Muscle layer of colon (tissue), 2 donors: ENCODE measurements at regions not wholly inside any gene's neighbourhood (a gene's known extent, or its start where the extent isn't known, plus 50 kb on each side); places are given as distances from the start of the nearest gene placed in this dataset.
"Not testable (repeated sequence)": the region's sequence is repeated elsewhere in the genome, so short reads cannot be mapped to it uniquely, and the experiment has no call there.

Source experiments
- H3K27ac ChIP-seq: one replicate; pipeline ENCODE4 v1.7.0; 2013; ENCODE audit warnings: low read depth, mild to moderate bottlenecking, low read length, moderate library complexity
- H3K27me3 ChIP-seq, 2 donors: one replicate each; pipeline ENCODE4 v1.7.0; 2013; ENCODE audit warnings: low read length in 2 of 2, mild to moderate bottlenecking in 2 of 2; ENCODE audit not compliant: insufficient read depth in 2 of 2, control insufficient read depth in 1 of 2
- H3K36me3 ChIP-seq: one replicate; pipeline ENCODE4 v1.7.0; 2013; ENCODE audit warnings: mild to moderate bottlenecking, low read length; ENCODE audit not compliant: insufficient read depth
- H3K4me1 ChIP-seq: one replicate; pipeline ENCODE4 v1.7.0; 2013; ENCODE audit warnings: mild to moderate bottlenecking, low read length; ENCODE audit not compliant: insufficient read depth
- H3K4me3 ChIP-seq, 2 donors: one replicate each; pipeline ENCODE4 v1.7.0; 2013; ENCODE audit warnings: low read length in 2 of 2, low read depth in 1 of 2, mild to moderate bottlenecking in 1 of 2, moderate library complexity in 1 of 2
- H3K9ac ChIP-seq: one replicate; pipeline ENCODE4 v1.7.0; 2013; ENCODE audit warnings: low read length
- H3K9me3 ChIP-seq: one replicate; pipeline ENCODE4 v1.7.0; 2013; ENCODE audit warnings: mild to moderate bottlenecking, low read length
- donor health status: abdominal sarcoma.
- donor health status: Adenocarcinoma of cecum.

DNA sequence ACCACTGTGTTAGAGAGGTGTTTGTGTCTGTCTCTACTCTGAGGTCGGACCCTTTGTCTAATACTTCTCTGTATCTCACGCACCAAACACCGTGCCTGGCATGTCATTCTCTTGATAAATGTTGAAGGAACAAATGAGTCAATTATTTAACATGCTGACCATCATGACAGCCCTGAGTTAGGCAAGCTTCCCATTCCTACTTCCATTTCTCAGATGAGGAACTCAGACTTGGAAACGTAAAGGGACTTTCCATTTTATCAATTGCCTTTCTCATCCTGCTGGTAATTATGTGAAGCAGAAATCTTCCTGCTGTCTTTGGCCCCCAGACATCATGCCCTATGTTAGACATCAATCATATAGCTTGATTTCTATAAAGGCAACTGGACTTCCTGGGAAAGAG is 227.0 kb upstream of the ECI2 start:
- Histone ChIP-seq H3K27ac (no peak overlapping the region), H3K36me3 (no peaks in the 10 kb centered on the region), H3K4me3 (no peak overlapping the region), H3K27me3 (no peaks in the 10 kb centered on the region), H3K4me1 (no peaks in the 10 kb centered on the region), H3K9me3 (no peaks in the 10 kb centered on the region), H3K9ac (no peak overlapping the region)

DNA sequence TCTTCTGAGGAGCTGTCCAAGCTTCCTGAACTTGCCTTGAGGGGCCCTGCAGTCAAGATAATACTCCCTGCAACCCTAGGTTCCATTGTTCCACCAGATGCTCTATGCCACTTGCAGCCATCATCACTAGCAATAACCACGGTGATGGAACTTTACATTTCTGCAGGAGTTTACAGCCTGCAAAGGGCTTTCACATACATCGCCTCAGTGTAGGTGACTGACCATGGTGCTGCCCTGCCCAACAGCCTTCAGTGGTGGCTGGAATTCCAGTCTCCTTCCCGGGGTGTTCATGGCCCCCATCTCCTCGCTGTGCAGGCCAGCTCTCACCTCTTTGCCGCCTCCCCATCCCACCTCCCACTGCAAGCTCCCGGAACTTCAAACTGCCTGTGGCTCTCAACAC is 225.5 kb upstream of the ECI2 start:
- H3K27me3 ChIP-seq, result no peaks in the 10 kb centered on the region
- H3K4me3 ChIP-seq, result no peak overlapping the region
- H3K9ac ChIP-seq, result no peak overlapping the region
- H3K36me3 ChIP-seq, result no peaks in the 10 kb centered on the region
- H3K27ac ChIP-seq, result no peak overlapping the region
- no peaks in the 10 kb centered on the region for H3K9me3 ChIP-seq
- H3K4me1 ChIP-seq, result no peaks in the 10 kb centered on the region

DNA sequence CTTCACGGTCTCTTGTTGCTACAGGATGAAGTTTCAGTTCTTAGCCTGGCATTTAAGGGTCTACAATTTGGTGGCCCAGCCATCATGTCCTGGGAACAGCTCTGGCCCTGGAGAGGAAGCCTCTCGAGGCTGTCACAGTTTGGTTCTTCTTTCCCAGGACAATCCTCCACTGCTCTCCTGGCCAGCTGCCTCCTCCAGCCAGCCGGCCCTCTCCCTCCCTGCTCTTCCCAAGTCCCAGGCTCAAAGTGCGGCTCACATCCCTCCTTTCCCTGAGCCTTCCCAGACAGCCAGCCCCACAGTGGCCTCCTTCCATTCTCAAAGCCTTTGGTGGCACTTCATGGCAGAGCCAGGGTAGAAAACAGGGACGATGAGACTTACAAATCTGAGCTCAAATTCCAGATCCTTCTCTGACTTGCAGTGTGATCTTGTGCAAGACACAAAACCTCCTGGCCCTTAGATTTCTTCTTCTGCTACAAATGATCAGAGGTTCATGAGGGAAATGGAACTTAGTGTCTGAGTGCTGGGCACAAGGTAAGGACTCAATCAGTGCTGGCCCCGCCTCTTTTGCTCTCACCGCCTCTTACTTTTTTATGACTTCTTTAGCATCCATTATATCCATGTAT is 223.8 kb upstream of the ECI2 start:
- no peak overlapping the region for H3K9ac ChIP-seq
- peak overlapping the region; percentile 16 for H3K27ac ChIP-seq
- no peaks in the 10 kb centered on the region for H3K27me3 ChIP-seq
- no peaks in the 10 kb centered on the region for H3K9me3 ChIP-seq
- no peak overlapping the region for H3K4me3 ChIP-seq
- no peaks in the 10 kb centered on the region for H3K4me1 ChIP-seq
- no peaks in the 10 kb centered on the region for H3K36me3 ChIP-seq

DNA sequence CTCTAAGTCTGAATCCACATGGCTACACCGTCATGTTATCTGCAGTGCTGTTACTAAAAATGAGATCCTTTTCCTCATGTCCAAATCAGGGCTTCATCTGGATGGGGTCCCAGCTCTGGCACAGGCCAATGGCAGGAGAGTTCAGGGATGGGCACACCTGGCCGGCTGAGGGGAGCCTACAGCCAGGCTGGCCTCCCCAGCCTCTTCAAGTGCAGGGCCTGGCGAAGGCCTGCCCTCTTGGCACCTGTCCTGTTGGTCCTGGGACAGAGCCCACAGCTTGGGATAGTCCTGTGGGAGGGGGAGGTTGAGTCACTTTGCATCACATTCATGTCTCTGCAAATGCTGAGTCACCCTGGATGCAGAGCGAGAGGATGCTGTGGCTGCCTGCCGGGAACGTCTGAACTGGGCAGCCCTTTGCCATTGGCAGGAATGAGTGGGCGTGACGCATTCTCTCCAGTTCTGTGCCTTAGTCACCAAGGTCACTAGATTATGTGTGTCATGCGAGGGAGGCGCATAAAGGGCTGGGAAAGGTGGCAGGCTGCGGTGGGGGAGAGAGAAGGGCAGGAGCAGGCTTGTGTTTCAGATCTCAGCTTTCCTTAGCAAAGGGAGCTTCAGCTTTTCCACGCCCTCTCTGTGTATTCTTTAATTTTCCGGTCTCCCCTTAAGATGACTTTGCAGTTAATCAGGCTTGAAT is 223.2 kb upstream of the ECI2 start:
- H3K27ac ChIP-seq, result peak overlapping the region; percentile 16
- no peak overlapping the region for H3K4me3 ChIP-seq
- H3K4me1 ChIP-seq, result no peaks in the 10 kb centered on the region
- no peaks in the 10 kb centered on the region for H3K9me3 ChIP-seq
- no peaks in the 10 kb centered on the region for H3K27me3 ChIP-seq
- no peaks in the 10 kb centered on the region for H3K36me3 ChIP-seq
- no peak overlapping the region for H3K9ac ChIP-seq

DNA sequence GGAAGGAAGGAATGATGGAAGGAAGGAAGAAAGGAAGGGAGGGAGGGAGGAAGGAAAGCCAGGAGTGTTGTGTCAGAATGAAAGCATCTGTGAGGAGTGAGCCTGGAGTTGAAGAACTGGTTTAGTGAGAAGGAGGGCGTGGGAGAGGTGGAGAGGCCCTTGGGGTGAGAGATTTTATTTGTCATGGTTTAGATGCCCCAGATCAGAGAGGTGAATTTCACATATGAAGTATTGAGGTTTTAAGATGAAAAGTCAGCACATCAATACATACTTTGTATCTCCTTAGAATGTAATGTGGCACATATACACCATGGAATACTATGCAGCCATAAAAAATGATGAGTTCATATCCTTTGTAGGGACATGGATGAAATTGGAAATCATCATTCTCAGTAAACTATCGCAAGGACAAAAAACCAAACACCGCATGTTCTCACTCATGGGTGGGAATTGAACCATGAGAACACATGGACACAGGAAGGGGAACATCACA is 222.3 kb upstream of the ECI2 start:
- H3K27me3 ChIP-seq, H3K36me3 ChIP-seq, H3K4me3 ChIP-seq, H3K4me1 ChIP-seq, H3K9ac ChIP-seq, H3K9me3 ChIP-seq, H3K27ac ChIP-seq: not testable (repeated sequence)

DNA sequence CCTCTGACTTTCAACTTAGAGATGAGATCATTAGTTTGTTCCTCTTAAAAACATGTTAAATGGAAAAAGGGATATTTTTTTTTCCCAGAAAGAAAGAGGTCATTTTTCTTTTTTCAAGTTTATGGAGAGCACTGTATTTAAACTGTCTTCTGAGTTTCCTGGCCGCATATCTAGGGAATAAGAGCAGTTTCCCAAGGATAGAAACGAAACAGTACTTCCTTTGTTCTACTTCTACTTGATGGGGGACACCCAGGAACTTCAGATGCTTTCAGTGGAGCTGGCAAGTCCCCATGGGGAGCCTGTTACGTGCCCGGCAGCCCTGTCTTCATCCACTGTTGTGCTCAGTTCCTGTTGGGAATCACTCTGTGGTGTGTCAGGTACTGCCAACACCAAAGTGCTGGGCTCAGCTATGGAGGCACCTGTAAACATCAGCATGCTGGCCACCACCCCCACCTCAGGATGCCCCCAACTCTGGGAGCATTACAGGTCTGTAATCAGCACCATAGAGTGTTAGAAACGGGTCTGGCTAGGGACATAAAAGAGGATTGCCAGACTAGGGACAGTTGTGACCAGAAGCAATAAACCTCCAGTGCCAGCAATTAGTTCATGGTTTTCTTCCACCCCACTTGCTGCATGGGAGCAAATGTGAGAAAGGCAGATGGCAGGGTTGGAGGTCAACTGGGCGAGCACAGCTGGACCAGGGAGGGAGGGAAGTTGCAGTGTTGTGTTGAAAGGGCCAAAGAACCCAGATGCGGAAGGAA is 221.7 kb upstream of the ECI2 start:
- no peaks in the 10 kb centered on the region for H3K9me3 ChIP-seq
- no peaks in the 10 kb centered on the region for H3K27me3 ChIP-seq
- H3K4me1 ChIP-seq, result peaks cover 6% of the 10 kb centered on the region
- no peak overlapping the region for H3K27ac ChIP-seq
- no peaks in the 10 kb centered on the region for H3K36me3 ChIP-seq
- H3K4me3 ChIP-seq, result no peak overlapping the region
- no peak overlapping the region for H3K9ac ChIP-seq

DNA sequence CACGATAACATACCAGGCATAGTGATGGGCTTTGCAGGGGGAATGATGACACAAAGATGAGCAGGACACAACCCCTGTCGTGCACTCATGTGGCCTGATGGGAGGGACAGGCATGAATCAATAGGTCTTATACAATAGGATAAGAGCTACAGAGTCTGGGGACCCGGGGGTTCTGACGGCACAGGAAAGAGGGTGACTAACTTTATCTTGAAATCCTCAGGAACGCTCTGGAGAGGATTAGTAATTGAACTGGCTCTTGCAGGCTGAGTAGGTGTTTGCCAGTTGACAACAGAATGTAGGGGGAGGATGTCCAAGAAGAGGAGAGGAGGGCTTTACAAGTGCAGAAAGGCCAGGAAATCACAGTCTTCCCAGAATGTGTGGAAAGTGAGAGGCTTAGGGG is 219.9 kb upstream of the ECI2 start:
- H3K36me3 ChIP-seq, result no peaks in the 10 kb centered on the region
- H3K27me3 ChIP-seq, result no peaks in the 10 kb centered on the region
- H3K27ac ChIP-seq, result no peak overlapping the region
- no peak overlapping the region for H3K9ac ChIP-seq
- peaks cover 21% of the 10 kb centered on the region for H3K4me1 ChIP-seq
- no peaks in the 10 kb centered on the region for H3K9me3 ChIP-seq
- H3K4me3 ChIP-seq, result no peak overlapping the region

DNA sequence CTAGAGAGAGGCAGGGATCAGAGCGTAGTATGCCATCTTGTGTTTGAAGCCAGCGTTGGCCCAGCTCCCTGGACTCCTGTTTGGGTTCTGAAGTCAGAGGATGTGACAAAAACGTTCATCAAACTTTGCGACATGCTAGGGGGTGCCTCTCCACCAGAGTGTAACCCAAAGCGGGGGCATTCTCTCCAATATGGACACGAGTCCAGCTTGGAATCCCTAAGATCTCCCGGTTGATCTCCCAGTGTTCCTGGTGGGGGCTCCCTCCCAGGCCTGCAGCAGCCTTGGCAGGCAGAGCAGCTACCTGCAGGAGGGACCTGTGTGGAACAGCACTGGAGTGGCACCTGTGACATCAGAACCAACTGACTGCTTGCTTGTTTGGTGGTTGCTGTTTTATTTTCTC is 218.8 kb upstream of the ECI2 start:
- Histone ChIP-seq H3K9me3 (no peaks in the 10 kb centered on the region), H3K9ac (no peak overlapping the region), H3K4me3 (no peak overlapping the region), H3K36me3 (no peaks in the 10 kb centered on the region), H3K27me3 (no peaks in the 10 kb centered on the region), H3K27ac (no peak overlapping the region), H3K4me1 (peaks cover 24% of the 10 kb centered on the region)

DNA sequence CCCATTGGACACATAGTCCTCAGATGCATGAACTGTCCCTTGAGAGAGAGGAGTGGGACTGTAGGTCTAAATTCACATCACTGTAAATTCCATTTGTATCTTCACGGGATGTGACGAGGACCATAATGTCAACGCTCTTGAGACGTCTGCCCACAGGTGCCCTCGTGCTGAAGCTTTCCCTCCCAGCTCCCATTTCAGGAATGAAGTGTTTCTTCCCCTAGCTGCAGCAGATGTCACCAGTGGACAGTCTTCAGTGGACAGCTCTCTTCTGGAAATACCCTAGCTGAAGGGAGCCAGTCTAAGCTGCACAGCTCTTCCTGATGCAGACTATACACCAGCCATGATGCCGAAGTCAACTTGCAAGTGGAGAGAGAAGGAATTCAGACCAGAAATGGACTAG is 217.4 kb upstream of the ECI2 start:
- Histone ChIP-seq H3K27ac (no peak overlapping the region), H3K36me3 (no peaks in the 10 kb centered on the region), H3K27me3 (no peaks in the 10 kb centered on the region), H3K4me1 (peaks cover 39% of the 10 kb centered on the region), H3K9ac (no peak overlapping the region), H3K4me3 (no peak overlapping the region), H3K9me3 (no peaks in the 10 kb centered on the region)

DNA sequence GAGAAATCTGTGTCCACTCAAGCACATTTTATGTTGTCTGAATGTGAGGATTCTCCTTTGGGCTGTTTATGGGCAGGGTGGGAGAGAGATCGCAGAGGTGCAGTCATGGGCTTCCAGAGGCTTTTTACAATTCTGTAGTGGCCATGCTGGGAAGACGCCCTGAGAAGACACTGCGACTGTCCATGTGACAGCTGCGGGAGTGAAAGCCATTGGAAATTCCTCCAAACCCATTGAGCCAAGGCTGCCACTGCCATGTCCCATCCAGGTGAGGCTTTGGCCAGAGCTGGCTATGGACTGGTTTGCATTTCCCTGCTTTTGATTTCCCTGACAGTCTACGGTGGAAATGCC is 216.9 kb upstream of the ECI2 start:
- H3K27ac ChIP-seq, result peak overlapping the region; percentile 36
- H3K4me1 ChIP-seq, result peaks cover 43% of the 10 kb centered on the region
- no peaks in the 10 kb centered on the region for H3K36me3 ChIP-seq
- H3K27me3 ChIP-seq, result no peaks in the 10 kb centered on the region
- no peak overlapping the region for H3K9ac ChIP-seq
- H3K4me3 ChIP-seq, result peak overlapping the region in 1 of 2 donors; percentile 34
- H3K9me3 ChIP-seq, result no peaks in the 10 kb centered on the region

DNA sequence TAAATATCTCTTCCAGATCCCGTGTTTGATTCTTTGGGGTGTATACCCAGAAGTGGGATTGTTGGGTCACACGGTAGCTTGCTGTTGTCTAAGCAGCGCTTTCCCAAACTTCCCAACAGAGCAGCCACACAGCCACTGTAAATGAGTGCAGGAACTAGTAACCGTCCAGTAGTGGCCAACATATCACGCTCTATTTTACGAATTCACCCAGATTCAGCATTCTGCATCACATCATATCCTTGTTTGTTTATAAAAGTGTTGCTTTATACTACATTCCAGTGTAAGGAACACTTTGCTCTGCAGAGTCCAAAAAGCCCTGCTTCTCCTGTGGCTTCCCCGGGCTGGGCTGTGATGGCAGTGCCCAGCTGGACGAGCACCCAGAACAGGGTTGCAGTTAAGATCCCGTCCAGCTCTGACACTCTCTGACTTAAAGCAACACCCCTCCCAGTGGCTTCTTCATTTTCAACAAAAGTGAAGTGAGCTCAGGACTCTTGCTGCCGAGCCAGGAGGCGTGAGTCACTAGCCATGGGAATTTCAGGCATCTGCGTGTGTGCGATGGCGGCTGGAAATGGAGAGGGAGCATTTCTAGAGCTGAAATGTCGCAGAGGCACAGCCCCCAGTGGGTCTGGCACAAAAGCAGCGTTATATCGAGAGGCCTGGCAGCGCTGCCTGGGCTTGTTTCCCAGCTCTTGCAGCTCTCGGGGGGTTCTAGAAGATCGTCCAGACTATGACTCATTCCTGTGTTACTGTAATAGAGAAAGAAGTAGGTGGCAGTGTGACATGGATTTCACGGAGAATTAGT is 216.3 kb upstream of the ECI2 start:
- H3K36me3 ChIP-seq, result no peaks in the 10 kb centered on the region
- no peaks in the 10 kb centered on the region for H3K27me3 ChIP-seq
- H3K27ac ChIP-seq, result peak overlapping the region; percentile 36
- no peaks in the 10 kb centered on the region for H3K9me3 ChIP-seq
- H3K4me1 ChIP-seq, result peaks cover 43% of the 10 kb centered on the region
- H3K9ac ChIP-seq, result no peak overlapping the region
- H3K4me3 ChIP-seq, result peak overlapping the region in 1 of 2 donors; percentile 34
